ENCODE measurements at regions not wholly inside any gene's neighbourhood (a gene's known extent, or its start where the extent isn't known, plus 50 kb on each side); places are given as distances from the start of the nearest gene placed in this dataset.

GRCh38 chr1:106613068-106613467, 443.4 kb upstream of the PRMT6 start:
- DNase-seq, result no peak
- H3K36me3 ChIP-seq, result no peaks in the 10 kb centered on the region
- TF ChIP-seq CTCF (IDR thresholded peaks at IDR 0.05; ENCODE audit: low read depth, low read length), result no peak

GRCh38 chr1:106613861-106614260, 442.6 kb upstream of the PRMT6 start:
- no peaks in the 10 kb centered on the region for H3K9me3 ChIP-seq (ENCODE audit: severe bottlenecking)

More at GRCh38 chr1:106613068-106613467, 443.4 kb upstream of the PRMT6 start:
- no peaks in the 10 kb centered on the region for H3K9me3 ChIP-seq (ENCODE audit: severe bottlenecking)
- no peak overlapping the region for H3K27ac ChIP-seq
- H3K4me3 ChIP-seq (ENCODE audit: low read depth, low read length), result no peak overlapping the region
- no peaks in the 10 kb centered on the region for H3K27me3 ChIP-seq (ENCODE audit: insufficient read depth, low read depth, severe bottlenecking)

GRCh38 chr1:106615473-106615872, 441.0 kb upstream of the PRMT6 start:
- no peaks in the 10 kb centered on the region for H3K36me3 ChIP-seq

More at GRCh38 chr1:106613861-106614260, 442.6 kb upstream of the PRMT6 start:
- H3K4me3 ChIP-seq (ENCODE audit: low read depth, low read length), result no peak overlapping the region
- no peaks in the 10 kb centered on the region for H3K36me3 ChIP-seq
- no peaks in the 10 kb centered on the region for H3K27me3 ChIP-seq (ENCODE audit: insufficient read depth, low read depth, severe bottlenecking)
- no peak overlapping the region for H3K27ac ChIP-seq
- DNase-seq, result no peak
- TF ChIP-seq CTCF (IDR thresholded peaks at IDR 0.05; ENCODE audit: low read depth, low read length), result no peak

DNA sequence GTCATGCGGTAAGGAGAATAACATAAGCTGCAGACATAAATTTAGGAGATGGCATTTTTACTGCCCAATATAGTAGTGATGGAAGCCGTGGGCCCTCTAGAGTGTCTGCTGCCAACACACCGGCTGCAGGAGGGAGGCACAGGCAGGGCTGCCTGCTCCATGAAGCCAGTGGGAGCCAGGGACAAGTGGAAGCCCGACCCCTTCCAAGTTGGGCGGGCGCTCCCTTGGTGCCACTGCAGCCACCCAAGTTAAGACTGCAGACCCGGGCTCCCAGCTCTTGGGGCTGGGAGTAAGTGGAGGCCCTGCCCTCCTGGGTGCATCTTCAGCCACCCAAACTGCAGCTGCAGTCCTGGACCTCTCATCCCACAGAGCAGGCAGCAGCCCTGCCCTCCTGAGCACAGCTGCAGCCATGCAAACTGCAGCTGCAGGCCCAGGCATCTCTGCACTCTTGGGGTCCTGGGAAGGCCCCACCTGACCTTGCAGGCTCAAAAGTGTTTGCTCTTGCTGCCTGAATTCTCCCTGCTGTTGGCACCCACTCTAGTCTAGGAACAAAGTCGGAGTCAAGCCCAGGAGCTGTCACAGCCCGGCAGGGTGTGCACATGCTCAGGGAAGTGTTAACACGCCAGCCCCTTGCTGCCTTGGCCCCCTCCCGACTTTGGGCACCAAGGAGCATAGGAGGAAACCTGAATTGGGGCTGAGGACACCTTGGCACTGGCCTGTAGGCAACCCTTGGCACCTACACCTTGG, 437.2 kb upstream of the PRMT6 start:
- no peak overlapping the region for H3K27ac ChIP-seq
- H3K36me3 ChIP-seq, result no peaks in the 10 kb centered on the region
- H3K4me3 ChIP-seq (ENCODE audit: low read depth, low read length), result no peak overlapping the region
- DNase-seq, result no peak
- TF ChIP-seq CTCF (IDR thresholded peaks at IDR 0.05; ENCODE audit: low read depth, low read length), result no peak
- H3K27me3 ChIP-seq (ENCODE audit: insufficient read depth, low read depth, severe bottlenecking), result no peaks in the 10 kb centered on the region
- no peaks in the 10 kb centered on the region for H3K9me3 ChIP-seq (ENCODE audit: severe bottlenecking)

More at GRCh38 chr1:106615473-106615872, 441.0 kb upstream of the PRMT6 start:
- no peak for DNase-seq
- TF ChIP-seq CTCF (IDR thresholded peaks at IDR 0.05; ENCODE audit: low read depth, low read length), result no peak
- no peaks in the 10 kb centered on the region for H3K9me3 ChIP-seq (ENCODE audit: severe bottlenecking)
- H3K27me3 ChIP-seq (ENCODE audit: insufficient read depth, low read depth, severe bottlenecking), result no peaks in the 10 kb centered on the region
- no peak overlapping the region for H3K27ac ChIP-seq
- no peak overlapping the region for H3K4me3 ChIP-seq (ENCODE audit: low read depth, low read length)

DNA sequence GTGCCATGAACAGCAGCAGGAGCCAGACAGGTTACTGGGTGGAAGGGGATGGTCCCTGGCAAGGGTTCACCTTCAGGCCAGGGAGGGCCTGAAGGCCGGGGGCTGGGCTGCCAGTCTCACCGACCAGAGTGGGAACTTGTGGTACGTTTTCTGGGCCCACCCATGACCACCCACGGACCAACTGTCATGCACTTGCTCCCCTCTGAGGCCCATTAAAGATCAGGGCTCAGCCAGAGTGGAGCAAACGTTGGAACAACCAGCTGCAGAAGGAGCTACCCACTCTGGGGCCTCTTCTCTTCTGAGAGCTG, 436.7 kb upstream of the PRMT6 start:
- no peaks in the 10 kb centered on the region for H3K36me3 ChIP-seq
- no peak for DNase-seq
- no peak overlapping the region for H3K27ac ChIP-seq
- no peaks in the 10 kb centered on the region for H3K27me3 ChIP-seq (ENCODE audit: insufficient read depth, low read depth, severe bottlenecking)
- TF ChIP-seq CTCF (IDR thresholded peaks at IDR 0.05; ENCODE audit: low read depth, low read length), result no peak
- H3K4me3 ChIP-seq (ENCODE audit: low read depth, low read length), result no peak overlapping the region
- no peaks in the 10 kb centered on the region for H3K9me3 ChIP-seq (ENCODE audit: severe bottlenecking)

DNA sequence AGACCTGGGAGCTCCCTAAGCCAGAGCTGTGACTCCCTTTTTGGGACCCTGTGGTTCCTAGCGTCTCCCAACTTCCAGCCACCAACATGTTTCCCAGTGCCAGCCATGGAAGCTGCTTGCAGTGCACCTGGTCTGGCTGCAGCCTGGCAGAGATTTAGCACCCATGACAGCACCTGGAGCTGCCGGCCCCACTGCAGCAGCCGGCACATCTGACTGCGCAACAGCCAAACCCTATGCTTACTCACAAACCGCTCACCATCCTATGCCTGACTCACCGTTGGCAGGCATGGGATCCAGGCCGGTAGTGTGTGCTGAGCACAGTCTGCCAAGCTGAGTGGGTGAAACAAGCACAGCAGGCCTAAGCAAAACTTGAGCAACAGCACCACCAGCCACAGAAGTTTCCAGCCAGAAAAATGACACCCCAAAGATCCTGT, 435.9 kb upstream of the PRMT6 start:
- DNase-seq, result no peak
- no peaks in the 10 kb centered on the region for H3K27me3 ChIP-seq (ENCODE audit: insufficient read depth, low read depth, severe bottlenecking)
- no peak for TF ChIP-seq CTCF (IDR thresholded peaks at IDR 0.05; ENCODE audit: low read depth, low read length)
- no peak overlapping the region for H3K27ac ChIP-seq
- no peaks in the 10 kb centered on the region for H3K9me3 ChIP-seq (ENCODE audit: severe bottlenecking)
- H3K4me3 ChIP-seq (ENCODE audit: low read depth, low read length), result no peak overlapping the region
- H3K36me3 ChIP-seq, result no peaks in the 10 kb centered on the region

Data from WERI-Rb-1 (cell line).